ENCODE measurements at regions not wholly inside any gene's neighbourhood (a gene's known extent, or its start where the extent isn't known, plus 50 kb on each side); places are given as distances from the start of the nearest gene placed in this dataset.
A peak's percentile ranks its signal among the peaks of the same experiment; 100 is the strongest.

- no peak for DNase-seq
These were observed 112.8 kb upstream of the NABP1 start for GRCh38 chr2:191565120-191565519.

DNA sequence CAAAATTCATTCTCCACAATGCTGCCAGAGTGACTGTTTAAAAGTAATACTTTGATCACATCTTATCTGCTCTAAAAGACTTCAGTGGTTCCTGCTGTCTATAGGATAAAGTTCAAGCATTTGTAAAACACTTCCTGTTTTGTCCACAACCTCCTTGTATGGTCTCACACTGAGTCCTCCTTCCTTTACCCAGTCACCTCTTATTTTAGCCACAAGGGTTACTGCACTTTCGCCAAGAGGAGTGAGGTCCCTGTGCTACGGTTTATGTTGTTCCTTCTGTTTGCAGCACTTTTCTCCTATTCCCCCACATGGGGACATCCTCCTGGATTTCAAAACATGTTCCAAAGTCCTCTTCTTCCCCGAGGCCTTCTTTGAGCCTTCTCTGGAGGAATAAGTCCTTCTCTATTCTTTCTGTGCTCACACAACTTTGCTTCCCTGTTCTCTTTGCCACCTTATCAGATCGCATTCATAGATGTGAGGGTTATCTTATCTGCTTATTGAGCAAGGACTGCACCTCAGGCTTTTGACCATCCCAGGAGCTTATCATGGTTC lies 112.2 kb upstream of the NABP1 start:
- no peak for DNase-seq

- DNase-seq: peak; percentile 37
These were observed 111.6 kb upstream of the NABP1 start for GRCh38 chr2:191566344-191566743.

DNA sequence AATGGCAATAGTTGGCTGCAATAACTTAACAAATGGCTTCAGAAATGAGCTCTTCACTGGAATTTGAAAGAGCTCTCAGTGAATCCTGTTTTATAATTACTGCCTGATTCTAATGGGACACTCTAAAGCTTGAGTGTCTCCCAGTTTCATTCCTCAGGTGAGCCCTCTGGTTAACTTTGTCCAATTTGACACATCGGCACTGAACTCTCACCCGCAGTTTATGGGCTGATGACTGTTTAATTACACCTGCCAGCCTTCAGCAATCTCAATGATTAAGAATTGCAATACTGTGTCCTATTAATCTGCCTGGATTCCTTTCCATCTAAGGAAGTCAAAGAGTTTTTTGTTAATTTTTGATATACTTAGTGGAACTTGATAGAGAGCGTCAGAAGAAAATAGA lies 110.7 kb upstream of the NABP1 start:
- DNase-seq: no peak

DNA sequence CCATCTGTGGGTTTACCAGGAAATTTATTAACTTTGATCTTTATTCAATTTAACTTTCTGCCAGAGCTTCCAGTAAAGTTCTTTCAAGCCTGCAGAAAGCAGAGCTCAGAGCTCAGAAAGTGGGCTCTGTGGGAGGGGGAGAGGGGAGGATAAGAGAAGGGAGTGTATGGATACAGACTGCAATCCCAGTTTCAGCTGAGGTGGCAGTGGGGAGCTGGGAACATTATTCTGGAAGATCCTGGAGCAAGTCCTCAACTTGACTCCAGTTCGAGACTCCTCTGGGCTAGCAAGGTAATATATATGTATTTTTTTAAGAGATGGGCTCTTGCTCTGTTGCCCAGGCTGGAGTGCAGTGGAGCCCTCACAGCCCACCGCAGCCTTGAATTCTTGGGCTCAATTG lies 108.9 kb upstream of the NABP1 start:
- DNase-seq: no peak

DNA sequence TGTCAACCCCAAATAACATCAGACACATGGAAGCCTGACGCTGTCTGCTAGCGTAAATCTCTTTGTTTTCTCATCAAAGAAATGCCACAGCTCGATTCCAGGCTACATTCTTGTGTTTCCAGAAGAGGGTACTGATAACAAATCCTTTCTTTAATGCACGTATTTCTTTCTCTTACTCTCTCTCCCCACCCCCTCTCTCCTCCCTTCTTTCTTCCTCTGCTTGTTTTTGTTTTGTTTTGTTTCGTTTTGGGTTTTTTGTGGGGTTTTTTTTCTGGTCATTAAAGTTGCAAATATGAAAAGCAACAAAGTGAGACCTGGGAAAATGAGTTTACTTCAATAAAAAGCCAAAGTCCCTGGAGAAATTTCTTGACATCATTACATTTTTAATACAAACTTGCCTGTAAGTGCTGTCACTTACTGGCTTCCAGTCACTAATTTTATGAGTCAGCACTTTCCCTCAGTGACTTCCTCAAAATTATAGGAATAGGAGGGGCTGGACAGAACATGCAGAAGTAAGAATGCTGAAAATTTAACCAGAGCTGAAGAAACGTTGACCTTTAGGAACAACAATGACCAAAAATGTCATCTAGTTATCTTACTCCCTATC lies 106.7 kb upstream of the NABP1 start:
- DNase-seq: peak; percentile 32

GRCh38 chr2:191572319-191572718 lies 105.6 kb upstream of the NABP1 start:
- no peak for DNase-seq

DNA sequence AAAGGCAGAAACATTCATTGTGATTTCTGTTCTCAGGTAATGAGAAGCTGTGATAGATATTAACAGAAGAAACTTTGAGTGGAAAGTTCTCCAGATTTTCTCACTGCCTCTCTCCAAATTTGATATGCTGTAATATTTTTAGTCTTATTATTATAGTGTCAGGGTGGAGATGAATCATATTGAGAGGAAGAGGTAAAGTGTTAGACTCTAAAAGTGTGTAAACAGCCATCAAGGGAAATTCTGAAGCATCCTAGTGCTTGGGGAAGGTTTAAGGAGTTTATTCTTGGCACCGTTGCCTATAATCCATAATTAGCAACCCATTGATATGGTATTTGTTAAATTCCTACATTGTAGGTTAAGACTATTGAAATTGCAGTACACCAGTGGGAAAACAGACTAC lies 104.7 kb upstream of the NABP1 start:
- no peak for DNase-seq

DNA sequence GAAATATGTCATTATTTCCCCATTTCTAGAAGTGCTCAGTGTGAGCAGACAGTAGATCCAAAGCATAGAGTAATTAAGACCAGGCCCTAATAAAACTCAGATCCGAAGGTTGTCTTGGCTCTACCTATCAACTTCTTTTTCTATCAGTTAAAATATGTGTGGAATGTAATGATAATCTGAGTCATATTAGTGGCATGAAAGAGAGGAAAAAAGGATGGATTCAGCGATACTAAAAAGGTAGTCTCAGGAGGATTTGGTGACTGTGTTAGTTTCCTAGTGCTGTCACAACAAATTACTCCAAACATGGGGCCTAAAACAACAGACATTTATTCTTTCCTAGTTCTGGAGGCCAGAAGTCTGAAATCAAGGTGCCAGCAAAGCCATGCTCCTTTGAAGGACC lies 103.7 kb upstream of the NABP1 start:
- DNase-seq: peak; percentile 40

GRCh38 chr2:191577605-191578004 lies 100.3 kb upstream of the NABP1 start:
- DNase-seq: no peak

DNA sequence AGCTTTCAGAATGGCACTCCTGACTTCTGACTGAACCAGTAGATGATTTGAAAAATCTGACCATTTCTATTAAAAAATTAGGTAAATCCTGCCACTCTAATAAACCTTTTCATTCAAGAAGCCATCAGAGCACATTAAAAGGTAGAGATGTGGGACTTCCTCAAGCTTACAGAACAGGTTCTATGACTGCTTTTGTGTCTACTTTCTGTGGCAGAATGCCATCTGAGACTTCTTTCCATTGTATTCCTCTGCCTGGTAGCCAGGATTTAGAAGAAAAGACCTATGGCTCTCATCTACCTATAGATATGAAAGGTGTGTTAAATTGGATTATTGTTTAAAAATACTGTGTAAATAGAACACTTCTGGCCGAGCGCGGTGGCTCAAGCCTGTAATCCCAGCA lies 99.9 kb upstream of the NABP1 start:
- no peak for DNase-seq

GRCh38 chr2:191580581-191580980 lies 97.4 kb upstream of the NABP1 start:
- DNase-seq: no peak

- no peak for DNase-seq
These were observed 96.9 kb upstream of the NABP1 start for GRCh38 chr2:191581003-191581402.

DNA sequence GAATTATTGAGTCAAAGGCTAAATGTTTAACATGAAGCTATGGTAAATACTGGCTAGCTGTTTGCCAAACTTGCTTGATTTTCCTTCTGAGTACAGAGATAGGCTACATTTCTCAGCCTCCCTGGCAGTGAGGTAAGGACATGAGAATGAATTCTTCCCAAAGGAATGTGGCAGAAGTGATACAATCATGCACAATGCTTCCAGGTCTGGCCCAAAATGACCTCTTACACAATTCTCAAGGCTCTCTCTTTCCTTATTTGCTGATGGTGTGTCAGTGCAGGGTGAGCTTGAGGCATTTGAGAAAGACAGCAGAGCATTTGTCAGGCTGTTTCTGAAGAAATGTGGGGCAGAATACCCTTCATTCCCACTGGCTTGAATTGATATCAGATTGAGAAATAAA lies 95.6 kb upstream of the NABP1 start:
- peak; percentile 94 for DNase-seq

GRCh38 chr2:191591025-191591424 lies 86.9 kb upstream of the NABP1 start:
- no peak for DNase-seq

DNA sequence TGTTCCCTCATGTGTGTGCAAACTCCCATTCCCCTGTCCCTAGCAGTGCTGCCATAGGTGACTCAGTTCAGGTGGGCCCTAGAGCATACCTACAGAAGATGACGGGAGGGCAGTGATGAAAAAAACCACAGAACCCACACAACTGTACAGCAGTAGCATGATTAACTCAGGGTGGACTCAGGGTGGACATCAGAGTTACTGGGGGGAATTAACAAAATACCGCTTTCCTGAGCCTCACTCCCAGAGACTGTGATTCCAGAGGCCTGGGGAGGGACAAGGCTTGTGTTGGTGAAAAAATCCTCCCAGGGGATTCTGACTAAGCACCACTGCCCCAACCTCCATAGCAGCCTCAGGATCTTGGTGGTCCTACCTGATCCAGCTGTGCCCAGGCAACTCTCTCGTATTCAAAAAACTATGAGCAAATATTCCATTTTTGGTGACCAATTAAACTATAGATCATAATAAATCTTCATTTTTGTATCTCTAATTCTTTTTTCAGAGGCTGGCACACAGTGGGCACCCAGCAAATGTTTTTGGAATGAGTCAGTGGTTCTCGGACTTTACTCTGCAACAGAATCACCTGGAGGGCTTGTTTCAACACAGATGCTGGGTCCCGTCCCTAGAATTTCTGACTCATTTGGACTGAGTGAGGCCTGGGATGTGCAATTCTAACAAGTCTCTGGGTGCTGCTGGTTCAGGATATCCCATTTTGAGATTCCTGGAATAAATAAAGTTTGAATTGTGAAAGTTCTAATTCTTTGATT lies 84.1 kb upstream of the NABP1 start:
- DNase-seq: peak; percentile 97

DNA sequence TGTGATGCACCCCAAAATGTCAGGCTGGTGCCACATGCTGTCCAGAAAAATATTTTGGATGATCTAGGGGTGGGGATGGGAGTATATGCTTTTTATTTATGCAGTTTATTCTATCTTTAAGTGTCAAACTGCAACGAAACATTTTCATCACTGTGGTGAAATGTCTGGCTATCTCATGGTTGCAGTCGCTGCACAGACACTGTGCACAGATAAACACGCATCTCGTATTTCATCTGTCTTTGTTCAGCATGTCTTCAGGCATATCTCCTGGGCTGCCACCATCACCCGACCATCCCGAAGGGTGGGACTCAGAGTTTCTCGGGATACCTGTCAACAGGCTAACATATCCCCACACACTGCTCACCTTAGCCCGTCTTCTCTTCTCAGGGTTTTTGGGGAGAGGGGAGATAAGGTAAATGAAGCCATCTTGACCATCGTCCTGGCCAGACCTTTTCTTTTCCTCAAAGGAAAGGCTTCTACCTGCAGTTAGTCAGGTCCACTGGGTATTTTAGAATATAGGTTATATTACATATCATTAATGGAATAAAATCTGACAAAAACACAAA lies 80.7 kb upstream of the NABP1 start:
- no peak for DNase-seq

DNA sequence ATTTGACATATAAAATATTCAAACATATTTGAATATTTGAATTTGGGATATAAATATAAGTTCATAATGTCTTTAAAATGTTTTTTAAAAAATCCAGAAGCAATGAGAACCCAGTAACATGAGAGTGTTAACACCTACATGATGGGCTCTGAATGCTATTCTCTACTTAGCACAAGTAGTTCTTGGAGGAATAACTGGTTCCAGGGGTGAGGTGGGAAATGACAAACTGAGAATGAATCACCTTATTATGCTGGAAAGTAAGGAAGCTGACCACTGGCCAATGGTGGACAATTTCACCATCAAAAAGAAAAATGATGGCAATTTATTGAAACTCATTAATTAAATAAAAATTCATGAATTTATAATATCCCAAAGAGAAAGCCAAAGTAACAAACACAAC lies 79.6 kb upstream of the NABP1 start:
- DNase-seq: no peak

DNA sequence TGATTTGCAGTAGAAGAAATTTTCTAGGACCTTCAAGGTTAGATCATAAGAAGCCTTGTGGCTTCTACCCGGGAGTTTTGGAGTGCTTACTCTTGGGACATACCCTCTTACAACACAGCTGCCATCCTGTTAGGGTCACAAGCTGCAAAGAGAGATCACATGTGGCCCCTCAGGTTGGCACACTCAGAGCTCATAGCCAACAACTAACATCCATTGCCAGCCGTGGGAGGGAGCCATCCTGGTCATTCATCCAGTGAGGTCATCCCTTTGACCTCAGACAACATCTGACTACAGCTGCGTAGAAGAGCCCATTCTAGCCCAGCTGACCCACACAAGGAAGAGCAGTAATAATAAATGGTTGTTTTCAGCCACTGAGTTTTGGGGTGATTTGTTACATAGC lies 76.9 kb upstream of the NABP1 start:
- DNase-seq: peak; percentile 30

DNA sequence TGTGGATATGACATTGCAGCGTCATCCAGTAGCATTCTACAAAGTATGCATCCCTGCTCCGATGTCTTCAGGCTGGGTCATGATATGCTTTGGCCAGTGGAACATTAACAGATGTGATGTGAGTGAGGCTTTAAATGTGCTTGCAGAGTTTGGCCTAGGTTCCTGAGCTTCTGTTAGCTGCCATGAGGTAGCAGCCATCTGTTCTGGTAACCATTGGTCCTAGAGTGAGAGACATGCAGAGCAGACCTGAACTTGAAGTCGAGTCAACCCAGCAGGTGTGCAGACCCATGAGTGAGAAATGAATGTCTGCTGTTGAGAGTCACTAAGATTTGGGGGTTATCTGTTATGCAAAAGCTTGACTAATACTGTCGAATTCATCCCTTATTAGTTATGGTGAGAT lies 73.8 kb upstream of the NABP1 start:
- no peak for DNase-seq

DNA sequence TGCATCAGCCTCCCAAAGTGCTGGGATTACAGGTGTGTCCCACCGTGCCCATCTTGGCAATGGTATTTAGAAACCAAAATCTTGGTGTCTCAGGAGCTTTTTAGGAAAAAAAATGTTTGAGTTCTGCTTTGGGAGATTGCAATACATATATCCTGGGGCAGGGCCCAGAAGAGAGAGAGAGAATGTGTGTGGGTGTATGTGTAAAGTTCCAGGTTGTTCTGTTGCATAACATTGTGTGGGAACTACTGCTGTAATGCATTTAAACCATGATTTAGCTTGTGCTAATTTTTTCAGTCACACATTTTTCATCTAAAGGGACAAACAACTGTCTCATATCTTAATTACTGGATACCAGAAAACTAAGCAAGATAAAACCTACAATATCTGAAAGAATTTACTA lies 70.8 kb upstream of the NABP1 start:
- peak; percentile 53 for DNase-seq

DNA sequence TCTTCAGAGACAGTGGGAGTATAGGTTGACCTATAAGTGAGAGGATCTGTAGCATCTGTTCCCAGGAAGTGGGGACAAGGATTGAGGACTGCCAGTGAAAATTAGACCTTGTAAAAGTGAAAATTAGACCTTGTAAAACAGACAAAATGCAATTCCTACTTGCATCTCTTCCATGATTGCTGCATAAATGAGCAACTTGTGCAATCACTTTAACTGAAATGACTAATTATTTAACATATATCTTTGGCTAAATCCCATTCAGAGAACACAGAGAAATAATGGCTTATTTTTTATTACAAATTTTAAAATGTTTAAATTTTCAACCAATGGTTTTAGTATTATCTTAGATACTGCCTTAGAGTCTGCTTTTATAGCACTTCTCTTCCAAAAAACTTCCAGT lies 67.2 kb upstream of the NABP1 start:
- no peak for DNase-seq

GRCh38 chr2:191611614-191612013 lies 66.3 kb upstream of the NABP1 start:
- no peak for DNase-seq

DNA sequence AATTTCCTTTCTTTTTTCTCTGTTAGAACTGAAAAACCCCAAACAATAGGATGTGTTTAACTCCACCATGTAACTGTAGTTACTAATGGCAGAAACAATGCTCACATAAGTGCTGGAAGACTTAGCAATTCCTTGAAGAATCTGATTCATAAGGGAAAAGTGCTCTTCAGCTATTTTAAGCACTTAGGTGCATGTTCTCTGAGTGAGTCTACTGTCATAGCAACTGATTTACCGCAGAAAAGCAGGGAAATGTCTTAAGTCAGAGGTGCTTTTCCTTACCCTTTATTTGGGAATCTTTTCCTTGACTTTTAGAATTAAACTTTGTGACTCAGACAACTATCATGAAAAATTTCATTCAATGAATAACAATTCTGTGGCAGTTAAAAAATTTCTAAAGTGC lies 65.4 kb upstream of the NABP1 start:
- peak; percentile 92 for DNase-seq
